ENCODE measurements at regions not wholly inside any gene's neighbourhood (a gene's known extent, or its start where the extent isn't known, plus 50 kb on each side); places are given as distances from the start of the nearest gene placed in this dataset.

- TF ChIP-seq, protein P1, sequence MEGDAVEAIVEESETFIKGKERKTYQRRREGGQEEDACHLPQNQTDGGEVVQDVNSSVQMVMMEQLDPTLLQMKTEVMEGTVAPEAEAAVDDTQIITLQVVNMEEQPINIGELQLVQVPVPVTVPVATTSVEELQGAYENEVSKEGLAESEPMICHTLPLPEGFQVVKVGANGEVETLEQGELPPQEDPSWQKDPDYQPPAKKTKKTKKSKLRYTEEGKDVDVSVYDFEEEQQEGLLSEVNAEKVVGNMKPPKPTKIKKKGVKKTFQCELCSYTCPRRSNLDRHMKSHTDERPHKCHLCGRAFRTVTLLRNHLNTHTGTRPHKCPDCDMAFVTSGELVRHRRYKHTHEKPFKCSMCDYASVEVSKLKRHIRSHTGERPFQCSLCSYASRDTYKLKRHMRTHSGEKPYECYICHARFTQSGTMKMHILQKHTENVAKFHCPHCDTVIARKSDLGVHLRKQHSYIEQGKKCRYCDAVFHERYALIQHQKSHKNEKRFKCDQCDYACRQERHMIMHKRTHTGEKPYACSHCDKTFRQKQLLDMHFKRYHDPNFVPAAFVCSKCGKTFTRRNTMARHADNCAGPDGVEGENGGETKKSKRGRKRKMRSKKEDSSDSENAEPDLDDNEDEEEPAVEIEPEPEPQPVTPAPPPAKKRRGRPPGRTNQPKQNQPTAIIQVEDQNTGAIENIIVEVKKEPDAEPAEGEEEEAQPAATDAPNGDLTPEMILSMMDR (IDR thresholded peaks at IDR 0.05): no peak
Measured at GRCh38 chr14:36465178-36465577, 54.9 kb downstream of the NKX2-1 start.

DNA sequence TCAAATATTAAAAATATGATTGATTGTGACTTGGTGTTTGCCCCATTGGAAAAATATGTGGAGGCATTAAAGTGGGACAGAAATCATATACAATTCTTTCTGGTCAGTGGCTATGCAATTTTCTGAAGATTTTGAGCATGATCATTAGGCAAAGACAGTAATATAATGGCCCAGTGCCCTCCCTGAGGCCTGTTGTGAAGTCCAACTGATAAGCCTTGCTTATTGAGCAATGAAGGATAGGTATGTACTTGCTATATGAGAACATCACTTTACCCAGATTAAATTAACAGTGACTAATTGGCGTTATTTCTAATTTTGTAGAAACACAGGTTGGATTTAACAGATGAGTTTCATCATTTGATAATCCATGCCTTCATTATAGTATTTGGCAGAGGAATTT lies 57.1 kb downstream of the NKX2-1 start:
- TF ChIP-seq, protein P1 (IDR thresholded peaks at IDR 0.05): no peak

DNA sequence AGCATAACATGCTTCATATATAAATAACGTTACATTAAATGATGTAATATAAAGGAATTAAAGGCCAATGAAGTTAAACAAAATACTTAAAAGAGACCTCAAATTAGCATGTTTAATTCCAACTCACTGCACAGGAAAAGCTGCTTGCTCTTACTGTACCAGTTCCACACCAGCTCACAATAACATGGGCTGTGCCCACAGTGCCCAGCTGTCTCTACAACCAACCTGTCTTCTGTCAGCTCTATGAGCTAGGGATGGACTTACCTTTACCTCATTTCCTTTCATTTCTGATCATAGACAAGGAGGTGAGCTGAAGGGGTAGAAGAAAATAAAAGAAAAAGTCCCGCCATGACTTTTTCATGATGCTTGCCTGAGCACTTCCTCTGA lies 64.8 kb downstream of the NKX2-1 start:
- TF ChIP-seq, protein P1 (IDR thresholded peaks at IDR 0.05): no peak

GRCh38 chr14:36454599-36455240 lies 65.3 kb downstream of the NKX2-1 start:
- TF ChIP-seq, protein P1 (IDR thresholded peaks at IDR 0.05): no peak

- TF ChIP-seq, protein P1 (IDR thresholded peaks at IDR 0.05): no peak
Measured at GRCh38 chr14:36452860-36453259, 67.2 kb downstream of the NKX2-1 start.

- TF ChIP-seq, protein P1 (IDR thresholded peaks at IDR 0.05): no peak
Measured at GRCh38 chr14:36451310-36452065, 68.5 kb downstream of the NKX2-1 start.

DNA sequence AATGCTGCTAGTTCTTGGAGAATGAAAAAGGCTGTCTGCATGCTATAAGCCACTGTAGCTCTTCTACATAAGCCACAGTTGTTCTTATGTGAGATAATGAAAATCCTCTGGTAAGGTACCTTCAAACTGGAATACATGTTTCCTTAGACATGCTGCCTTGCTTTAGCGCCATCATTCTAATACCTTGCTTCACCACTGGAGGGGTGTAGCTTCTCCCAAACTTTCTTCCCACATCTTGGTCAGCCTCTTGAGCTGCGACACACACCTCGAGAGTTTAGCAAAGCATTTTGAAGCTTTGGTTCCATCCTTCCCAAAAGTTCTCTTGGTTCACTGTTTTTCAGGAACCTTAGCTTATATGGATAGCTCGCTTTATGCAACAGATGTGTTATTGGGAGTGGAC lies 69.5 kb downstream of the NKX2-1 start:
- TF ChIP-seq, protein P1 (IDR thresholded peaks at IDR 0.05): no peak
